ENCODE measurements at regions not wholly inside any gene's neighbourhood (a gene's known extent, or its start where the extent isn't known, plus 50 kb on each side); places are given as distances from the start of the nearest gene placed in this dataset.
A peak's percentile ranks its signal among the peaks of the same experiment; 100 is the strongest.

DNA sequence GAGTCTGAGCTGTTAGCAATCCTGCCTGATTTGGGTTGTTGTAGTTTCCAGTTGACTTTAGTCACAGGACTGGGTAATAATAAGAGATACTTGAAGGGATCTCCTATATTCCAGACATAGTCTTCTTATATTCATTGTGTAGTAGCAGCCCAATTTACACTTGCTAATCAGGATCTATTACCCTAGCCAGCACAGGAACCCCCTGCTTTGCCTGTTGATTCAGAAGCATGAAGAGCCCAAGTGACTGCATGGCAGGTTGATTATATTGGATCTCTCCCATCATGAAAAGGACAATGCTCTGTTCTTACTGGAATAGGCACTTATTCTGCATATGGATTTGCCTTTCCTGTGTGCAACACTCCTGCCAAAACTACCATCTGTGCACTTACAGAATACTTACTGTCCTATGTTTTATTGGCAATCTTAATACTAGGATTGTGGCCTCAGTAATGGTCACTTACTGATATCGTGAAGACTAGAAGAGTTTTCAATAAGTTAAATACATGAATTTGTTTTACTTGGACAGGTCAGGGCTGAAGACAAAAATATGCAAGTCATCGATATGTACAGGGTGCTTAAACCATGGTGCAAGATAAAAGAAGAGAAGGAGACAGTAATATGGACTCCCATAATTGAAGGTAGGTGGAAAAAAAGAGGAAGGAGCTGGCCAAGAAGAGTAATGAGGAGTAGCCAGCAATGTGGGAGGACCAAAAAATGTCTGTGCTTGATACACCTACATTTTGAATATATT lies 304.1 kb downstream of the MCTP2 start:
- no peak for DNase-seq (ENCODE audit: low read depth in 2 of 2)

DNA sequence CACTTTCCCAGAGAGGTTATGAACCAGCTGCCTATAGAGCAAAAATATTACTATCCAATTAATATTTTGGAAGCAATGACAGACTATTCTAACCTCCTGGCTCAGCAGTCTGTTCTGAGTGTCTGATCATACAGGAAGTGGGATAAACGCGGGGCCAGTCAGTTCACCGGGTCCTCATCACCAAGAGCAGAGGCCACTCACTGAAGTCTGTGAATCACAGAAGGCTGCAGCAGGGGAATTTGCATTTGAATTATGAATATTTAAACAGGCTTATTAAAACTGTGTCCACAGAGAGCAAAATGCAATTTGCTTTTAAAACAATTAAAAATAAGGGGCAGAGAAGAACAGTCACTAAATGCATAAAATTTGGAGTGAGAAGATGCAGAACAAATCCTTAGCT lies 305.2 kb downstream of the MCTP2 start:
- no peak for DNase-seq (ENCODE audit: low read depth in 2 of 2)

DNA sequence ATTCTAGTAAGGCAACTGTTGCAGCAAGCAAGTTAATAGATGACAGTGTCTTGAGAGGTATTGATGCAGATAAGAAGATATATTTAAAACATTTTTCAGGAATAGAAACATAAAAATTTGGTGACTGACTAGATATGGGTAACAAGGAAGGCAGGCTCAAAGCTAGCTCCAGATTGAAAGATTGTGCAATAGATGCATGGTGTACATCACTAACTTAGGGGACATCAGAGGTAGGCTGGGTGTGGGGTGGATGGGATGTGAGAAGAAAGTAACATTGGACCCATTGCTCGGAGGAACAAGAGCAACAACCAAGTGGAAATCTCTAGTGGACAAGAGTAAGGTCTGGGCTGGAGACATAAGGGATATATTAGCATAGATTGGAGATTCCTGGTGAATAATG lies 306.9 kb downstream of the MCTP2 start:
- DNase-seq (ENCODE audit: low read depth in 2 of 2) = no peak

DNA sequence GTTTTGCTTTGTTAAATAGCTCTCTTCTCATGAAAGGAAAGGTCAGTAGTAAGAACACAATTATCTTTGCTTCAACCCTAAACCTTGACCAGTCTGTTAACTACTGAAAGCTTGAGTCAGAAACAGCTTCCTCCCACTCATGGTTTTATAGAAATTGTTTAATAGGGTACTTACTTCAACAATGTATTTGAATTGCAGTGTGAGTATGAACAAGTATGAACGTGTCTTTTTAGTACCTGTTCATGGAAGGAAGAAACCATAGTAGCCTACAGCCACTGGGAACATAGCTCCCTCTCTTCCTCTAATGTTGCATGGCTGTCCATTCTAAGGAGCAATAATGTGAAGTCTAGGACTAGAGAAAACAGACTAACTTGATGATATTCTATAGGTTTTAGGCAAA lies 311.0 kb downstream of the MCTP2 start:
- DNase-seq (ENCODE audit: low read depth in 2 of 2) = no peak

DNA sequence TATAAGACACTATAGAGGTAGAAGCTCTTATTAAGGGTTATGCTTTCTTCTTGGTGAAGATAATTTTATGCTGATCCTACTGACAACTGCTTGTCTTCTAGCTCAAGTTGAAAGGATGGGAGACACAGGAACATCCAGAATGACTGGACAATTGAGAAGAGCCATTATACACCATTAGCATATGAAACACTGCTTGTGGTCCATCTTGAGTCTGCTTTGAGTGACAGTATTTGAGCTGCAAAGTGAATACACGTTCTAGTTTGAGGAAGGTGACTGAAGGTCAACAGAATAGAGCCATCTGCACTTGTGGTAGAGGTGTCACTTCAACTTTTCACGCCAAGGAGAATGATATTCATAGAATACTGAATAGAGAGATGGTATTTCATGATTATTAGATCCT lies 315.4 kb downstream of the MCTP2 start:
- no peak for DNase-seq (ENCODE audit: low read depth in 2 of 2)

DNA sequence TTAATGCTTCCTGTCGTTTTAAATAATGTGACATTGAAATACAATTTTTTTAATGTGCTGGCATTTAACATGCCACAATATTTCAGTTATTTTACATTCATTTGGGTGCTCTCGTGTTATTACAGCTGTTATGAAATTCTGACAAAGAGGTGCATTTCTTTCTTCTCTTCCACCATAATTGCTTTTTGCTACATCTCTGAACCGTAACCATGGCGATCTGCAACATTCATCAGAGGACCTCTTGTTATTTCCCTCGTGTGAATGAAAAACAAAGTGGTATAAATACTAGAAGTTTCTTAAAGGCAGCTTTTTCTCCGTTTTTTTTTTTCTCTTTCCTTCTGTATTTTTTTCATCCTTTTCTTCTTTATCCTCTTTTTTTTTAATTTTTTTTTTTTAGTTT lies 316.4 kb downstream of the MCTP2 start:
- DNase-seq (ENCODE audit: low read depth in 2 of 2) = no peak

DNA sequence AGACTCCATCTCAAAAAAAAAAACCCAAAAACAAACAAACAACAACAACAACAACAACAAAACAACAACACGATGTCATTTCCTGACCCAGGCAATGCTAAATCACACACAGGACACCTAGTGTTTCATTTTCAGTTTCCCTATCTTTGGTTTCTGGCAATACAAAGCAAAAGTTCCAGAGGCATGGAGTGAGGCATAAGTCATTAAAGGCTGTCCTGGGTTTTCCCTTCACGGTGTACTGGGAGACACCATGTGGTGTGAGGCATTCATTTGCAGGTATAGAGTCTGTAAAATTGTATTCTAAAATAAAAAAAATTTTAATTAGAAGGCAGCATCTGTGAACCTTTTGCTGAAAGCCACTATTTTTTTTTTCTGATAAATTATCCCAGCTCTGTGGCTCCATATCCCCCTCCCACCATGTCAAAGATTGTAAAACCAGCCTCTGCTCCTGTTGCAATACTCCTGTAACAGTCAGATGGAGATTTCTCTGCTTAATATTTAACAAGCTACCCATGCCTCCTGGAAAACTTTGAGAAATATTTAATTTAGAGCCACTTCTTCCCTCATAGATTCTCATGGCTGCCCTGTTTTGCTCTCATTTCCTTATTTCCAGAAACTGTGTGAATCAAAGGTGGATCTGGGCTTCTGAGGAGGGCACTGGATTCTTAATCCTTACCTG lies 324.6 kb downstream of the MCTP2 start:
- DNase-seq (ENCODE audit: low read depth in 2 of 2) = no peak

DNA sequence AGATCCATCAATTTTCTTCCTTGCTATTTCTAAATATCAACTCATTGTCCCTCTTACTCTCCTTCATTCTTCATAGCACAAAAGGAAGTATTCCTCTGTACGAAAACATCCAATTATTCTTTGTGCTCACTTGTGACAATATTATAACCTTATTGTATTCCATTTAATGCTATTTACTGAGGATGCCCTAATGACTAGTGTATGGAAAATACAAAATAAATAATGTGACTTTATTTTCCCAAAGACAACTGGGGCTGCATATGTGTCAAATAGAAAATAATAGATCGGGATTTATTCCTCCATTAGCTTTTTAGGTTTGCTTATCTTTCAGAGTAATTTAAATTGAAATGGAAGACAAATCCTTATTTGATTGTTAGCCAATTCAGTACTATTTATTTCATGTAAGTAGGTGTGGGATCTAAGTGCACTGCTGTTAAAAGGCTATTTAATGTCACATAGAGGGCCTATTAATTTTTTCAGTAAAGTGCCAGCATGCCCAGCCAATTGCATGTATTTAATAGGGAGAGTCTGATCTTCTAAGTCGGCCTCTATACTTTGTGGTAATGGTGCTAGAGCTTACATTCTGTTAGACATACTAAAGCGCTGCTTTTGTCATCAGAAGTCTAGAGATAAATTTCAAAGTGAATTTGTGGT lies 329.8 kb downstream of the MCTP2 start:
- DNase-seq (ENCODE audit: low read depth in 2 of 2) = no peak

DNA sequence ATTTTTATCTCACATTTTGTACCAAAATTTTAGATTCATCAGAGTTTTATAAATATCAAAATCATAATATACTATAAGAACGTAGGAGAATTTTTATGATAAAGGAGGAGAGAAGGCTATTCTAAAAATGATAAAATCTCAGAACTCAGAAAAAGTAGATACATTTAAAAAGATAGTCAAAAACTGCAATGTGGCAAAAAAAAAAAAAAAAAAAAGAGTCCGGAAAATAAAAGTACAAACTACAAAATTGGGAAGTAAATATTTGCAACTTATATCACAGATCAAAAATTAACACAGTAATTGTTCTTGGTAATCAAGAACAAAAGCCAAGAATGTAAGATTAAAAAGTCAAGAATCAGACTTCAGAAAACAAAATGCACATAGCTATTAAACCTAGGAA lies 332.1 kb downstream of the MCTP2 start:
- no peak for DNase-seq (ENCODE audit: low read depth in 2 of 2)

DNA sequence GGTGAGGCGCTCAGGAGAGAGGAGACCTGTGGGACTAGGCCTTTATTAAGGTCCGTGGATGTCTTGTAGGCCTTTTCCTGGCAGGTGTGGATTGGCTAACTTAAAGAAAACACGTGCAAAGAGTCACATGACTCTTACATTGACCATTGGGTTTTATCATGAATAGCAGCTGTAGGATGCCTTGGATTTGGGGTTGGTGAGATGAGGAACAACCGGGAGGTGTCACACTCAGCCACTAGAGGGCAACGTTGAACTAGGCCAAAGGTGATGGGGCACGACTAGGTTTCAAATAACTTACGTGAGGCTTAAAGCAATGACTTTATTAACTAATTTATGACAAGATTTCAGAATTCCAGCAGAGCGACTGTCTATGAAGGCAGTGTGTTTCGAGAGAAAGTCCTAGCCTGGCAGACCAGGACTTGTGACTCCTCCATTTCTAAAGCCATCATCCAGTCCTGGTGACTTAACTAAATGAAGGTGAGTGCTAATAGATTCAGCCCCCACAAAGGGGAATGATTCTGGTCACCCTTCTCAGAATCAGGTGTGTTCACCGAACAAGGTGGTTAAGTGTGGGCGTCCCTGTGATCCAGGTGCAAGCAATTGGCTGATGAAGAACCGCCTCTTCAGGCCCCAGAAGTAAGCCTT lies 345.6 kb downstream of the MCTP2 start:
- DNase-seq (ENCODE audit: low read depth in 2 of 2) = peak in 1 of 2 donors; percentile 35

DNA sequence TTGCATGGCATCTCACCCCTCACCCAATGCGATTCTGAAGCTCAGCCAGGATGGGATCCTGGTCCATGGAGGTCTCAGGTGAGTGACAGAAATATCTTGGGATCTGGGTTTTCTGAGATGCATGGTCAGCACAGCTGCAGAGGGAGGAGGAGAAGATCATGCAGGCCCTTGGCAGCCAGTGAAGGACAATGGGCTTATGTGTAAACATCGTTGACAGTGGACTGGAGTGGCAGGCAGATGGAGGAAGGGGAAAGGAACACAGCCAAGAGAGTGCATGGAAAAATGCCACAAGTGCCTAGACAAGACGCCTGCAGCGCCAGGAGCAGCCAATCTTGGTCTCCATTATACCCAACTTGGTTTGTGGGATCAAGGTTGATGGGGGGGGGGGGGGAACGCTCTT lies 347.9 kb downstream of the MCTP2 start:
- no peak for DNase-seq (ENCODE audit: low read depth in 2 of 2)

DNA sequence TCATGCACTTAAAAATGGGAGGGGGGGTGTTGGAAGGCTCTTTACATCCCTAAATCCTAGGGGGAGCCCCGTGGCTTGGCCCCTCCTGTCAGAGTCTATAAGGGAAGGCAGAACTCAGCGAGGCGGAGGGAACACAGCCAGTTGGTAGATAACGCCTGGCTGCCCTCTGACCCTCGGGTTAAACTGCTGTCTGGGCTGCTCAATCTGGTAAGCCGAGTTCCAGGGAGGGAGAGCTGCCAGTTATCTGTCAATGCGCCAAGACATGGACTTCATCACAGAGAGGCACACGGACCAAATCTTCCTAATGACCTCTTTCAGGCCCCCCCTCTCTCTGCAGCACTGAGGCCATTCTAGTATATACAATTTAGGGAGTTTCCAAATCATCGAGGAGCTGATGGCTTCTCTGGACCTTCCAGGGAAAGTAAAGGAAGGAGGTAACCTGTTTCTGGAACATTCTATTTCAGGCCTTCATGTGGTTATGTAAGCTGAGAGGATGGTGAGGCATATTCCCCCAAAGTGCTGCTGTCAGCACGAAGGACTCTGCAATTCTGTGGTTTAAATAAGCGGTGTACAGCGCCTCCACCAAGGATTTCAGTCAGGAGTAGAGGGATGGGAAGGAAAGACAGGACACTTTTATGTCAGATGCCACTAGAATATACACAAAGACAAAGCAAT lies 349.0 kb downstream of the MCTP2 start:
- DNase-seq (ENCODE audit: low read depth in 2 of 2) = no peak

DNA sequence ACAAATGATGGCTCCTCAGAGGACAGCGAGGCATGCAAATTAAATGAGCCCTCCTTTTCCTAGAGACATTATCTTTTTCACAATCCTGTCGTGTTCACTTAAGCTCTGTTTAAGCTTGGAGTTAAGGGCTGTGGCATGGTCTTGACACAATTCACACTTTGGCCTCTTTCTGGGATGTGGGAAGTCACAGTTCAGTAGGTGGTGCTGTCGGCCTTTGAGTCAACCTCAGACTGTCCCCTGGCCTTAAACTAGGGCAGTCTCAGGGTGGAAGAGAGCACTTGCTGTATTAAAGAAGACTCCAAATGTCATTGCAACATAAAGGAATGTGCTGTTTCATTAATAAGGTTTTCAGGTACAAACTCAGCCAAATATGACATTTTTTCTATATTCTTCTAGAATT lies 351.0 kb downstream of the MCTP2 start:
- DNase-seq (ENCODE audit: low read depth in 2 of 2) = peak; percentile 77 to 88

DNA sequence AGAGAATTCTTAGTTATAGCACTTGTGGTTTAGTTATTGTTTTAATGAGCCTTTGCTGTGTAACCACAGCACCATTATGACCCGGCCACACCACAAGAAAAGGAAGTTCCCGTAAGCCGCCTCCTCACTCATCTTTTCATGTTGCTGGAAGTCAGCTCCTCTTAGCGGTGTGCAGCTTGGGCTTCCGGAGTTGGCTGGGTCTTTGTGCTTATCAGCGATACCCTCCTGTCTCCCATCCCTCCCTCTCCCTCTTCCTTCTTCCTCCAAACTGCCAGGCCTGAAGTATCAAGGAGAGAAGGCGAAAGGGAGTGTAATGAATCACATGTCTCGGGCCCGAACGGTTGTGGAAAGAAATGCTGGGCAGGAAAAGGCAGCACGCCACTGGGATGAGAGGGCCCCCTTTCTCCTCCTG lies 353.5 kb downstream of the MCTP2 start:
- DNase-seq (ENCODE audit: low read depth in 2 of 2) = peak in 1 of 2 donors; percentile 97

DNA sequence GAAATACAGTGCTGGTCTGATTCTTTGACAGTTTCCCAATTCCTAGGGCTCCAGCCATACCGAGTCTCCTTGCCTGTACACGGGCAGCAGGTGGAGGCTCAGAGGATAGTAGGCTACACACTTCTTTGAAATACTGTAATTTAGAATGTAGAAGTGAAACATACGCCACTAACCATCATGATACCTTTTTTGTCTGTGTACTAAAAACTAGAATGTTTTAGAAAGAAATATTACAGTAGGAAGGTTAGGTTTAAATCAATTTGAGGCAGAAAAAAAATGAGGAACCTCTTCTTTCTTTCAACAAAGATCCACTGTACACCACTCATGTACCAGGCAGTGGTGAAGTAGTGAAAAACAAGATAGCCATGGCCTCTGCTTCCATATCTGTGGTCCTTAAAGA lies 354.7 kb downstream of the MCTP2 start:
- no peak for DNase-seq (ENCODE audit: low read depth in 2 of 2)

DNA sequence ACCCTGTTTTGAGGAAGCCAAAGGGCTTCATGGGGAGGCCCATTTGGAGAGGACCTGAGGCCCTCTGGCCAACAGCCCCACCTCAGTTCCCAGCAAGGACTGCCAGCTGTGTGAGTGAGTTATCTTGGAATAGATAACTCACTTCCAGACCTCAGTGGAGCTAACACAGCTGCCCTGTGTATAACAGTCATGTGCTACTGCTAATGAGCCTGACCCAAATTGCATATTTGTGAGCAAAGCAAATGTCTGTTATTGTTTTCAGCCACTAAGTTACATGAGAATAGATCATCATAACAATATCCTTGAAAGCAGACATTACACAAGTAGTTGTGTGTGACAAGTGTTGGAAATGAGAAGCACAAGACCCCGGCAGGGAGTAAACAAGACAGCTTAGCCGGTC lies 355.8 kb downstream of the MCTP2 start:
- no peak for DNase-seq (ENCODE audit: low read depth in 2 of 2)

DNA sequence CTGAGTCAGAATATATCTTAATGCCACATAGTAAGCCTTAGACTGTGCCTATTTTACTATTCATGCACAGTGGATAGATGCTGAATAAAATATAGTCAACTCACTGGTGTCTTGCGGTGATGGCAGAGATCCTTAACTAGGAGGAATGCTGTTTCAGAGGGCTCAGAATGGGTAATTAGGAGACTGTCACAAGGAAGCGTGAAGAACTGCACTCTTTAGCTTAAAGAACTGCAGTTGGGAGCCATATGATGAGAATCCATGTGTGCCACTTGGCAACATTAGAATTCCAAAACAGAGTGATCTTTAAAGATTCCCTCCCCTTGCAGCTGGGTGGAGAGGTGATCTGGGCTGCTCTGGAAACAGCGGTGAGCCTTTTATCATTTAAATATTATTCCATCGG lies 357.6 kb downstream of the MCTP2 start:
- DNase-seq (ENCODE audit: low read depth in 2 of 2) = no peak

DNA sequence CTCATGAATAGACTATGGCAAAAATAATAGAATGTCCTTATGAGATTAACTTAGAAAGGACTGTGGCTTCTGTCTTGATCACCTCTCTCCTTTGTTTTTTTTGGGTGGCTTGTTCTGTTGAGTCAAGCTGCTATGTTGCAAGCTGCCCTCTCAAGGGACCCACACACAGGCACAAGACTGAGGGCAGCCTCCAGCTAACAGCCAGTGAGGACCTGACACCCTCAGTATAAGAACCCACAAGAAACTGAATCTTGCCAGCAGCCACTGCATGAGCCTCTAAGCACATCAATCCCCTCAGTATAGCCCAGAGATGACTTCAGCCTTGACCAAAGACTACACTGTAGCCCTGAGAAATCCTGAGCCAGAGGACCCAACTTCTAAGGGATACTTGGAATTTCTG lies 361.1 kb downstream of the MCTP2 start:
- no peak for DNase-seq (ENCODE audit: low read depth in 2 of 2)

DNA sequence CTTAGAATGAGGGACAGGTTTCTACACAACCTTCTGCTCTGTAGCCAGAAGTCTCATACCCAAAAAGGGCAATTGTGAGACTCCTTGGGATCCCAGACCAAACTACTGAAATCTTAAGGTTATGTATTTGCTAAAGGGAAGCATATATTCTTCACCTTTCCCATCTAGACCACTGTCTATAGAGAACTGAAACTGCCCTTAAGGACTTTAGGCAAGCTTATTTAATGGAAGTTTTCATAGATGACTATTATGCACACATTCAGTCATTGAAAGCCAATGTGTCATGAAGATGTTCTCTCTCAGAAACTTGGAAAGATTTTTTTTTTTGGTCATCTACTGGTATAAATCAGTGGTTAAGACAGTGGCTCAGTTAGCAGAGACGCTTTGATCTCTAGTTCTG lies 365.3 kb downstream of the MCTP2 start:
- no peak for DNase-seq (ENCODE audit: low read depth in 2 of 2)

DNA sequence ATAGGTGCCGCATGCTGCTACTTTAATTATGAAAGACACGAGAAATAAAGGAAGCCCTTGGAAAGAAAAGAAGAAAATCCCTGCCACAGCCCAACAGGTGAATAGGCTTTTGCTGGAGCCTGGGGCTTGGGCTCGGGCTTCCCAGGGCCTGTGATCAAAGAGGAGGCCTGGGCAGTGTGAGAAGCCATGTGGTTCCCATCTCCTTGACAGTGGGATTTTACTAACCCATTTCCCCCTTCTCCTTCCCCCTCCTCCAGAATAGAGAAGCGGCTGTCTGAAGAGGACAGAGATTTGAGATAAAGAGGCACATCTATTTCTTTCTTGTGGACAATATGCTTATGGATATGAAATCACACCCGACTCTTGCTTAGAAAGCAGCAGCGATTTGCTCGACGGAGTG lies 369.1 kb downstream of the MCTP2 start:
- DNase-seq (ENCODE audit: low read depth in 2 of 2) = no peak

DNA sequence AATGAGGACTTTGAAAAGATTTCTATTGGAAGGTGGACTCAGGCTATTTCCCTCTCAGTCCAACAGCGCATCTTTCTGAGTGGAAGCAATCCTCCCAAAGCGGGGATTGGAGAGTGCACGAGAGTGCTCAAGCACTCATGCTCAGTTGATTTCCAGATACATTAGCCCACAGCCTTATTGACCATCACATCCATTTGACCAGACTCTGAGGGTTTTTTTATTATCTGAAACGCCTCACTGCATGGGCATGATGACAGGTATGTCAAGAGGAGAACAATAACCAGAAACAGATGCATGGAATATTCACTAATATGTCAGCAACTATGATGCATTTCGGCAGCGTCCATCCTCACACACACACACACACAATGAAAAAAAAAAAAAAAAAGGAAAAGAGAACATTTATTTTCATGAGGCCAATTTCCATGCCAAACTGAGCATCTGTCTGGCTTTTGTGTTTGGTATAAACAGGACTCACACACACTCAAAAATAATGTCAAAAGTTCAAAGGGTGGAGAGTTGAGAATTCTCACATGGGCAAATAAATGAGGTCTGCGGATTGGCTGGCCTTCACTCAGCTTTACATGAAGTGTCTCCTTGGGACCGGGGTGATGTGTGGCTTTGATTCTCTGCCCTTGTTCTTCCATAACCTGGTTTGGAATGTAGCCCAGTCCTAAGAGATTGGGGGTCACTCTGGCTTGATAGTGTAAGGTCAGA lies 371.6 kb downstream of the MCTP2 start:
- DNase-seq (ENCODE audit: low read depth in 2 of 2) = peak; percentile 96 to 99

All from dermis microvascular lymphatic vessel endothelial cell (primary cell).